Panc1 (cell line): ENCODE measurements at regions not wholly inside any gene's neighbourhood (a gene's known extent, or its start where the extent isn't known, plus 50 kb on each side); places are given as distances from the start of the nearest gene placed in this dataset.

ENCODE experiments used
- ATAC-seq: fragments of 200-7000 bp; cut with Tn5 transposase; 2 replicates; pipeline ENCODE4 v1.9.1; 2020; ENCODE audit warnings: mild to moderate bottlenecking, moderate library complexity
- BruUV-seq: library from RNA; stranded (reverse); fragments of 400-500 nt; replicated peaks from 2 replicates; lab custom pipeline; 2021; lab: Mats Ljungman, UMichigan
- CTCF ChIA-PET: fragments of 300-600 bp; sonication (Branson Sonifier 250); formaldehyde crosslinking; loops from one replicate; lab custom pipeline; 2022; ENCODE audit warnings: antibody characterized with exemption; lab: Charles Lee
- POLR2A ChIA-PET: fragments of 300-600 bp; sonication (Branson Sonifier 250); formaldehyde crosslinking; loops from one replicate; lab custom pipeline; 2022; ENCODE audit warnings: antibody characterized with exemption; lab: Charles Lee
- DNase-seq: peaks from one replicate; pipeline ENCODE4 v3.0.0-alpha.2; 2010; ENCODE audit warnings: low read depth, low spot score
- H3K27ac ChIP-seq: 2 replicates; pipeline ENCODE4 v1.5.1; 2011; ENCODE audit warnings: mild to moderate bottlenecking, low read length, inconsistent platforms
- H3K27me3 ChIP-seq: fragments of 200-500 bp; sonication (Bioruptor generic); 2 replicates; pipeline ENCODE4 v1.6.0; 2014; ENCODE audit warnings: low read length, inconsistent platforms; ENCODE audit not compliant: control insufficient read depth, insufficient read depth
- H3K36me3 ChIP-seq: fragments of 200-500 bp; sonication (Bioruptor generic); 2 replicates; pipeline ENCODE4 v1.5.1; 2014; ENCODE audit warnings: inconsistent platforms, mild to moderate bottlenecking, low read length, moderate library complexity; ENCODE audit not compliant: control insufficient read depth, insufficient read depth
- H3K4me1 ChIP-seq: 2 replicates; pipeline ENCODE4 v1.5.1; 2011; ENCODE audit warnings: inconsistent platforms, mild to moderate bottlenecking, low read length, moderate library complexity; ENCODE audit not compliant: control insufficient read depth, insufficient read depth
- H3K4me3 ChIP-seq, 2 experiments: 2 replicates each; pipeline ENCODE4 v1.5.1; 2011 to 2012; ENCODE audit warnings: low read depth in 2 of 2, low read length in 2 of 2, mild to moderate bottlenecking in 2 of 2, inconsistent platforms in 1 of 2, moderate library complexity in 1 of 2
- H3K9me3 ChIP-seq: fragments of 200-500 bp; sonication (Bioruptor generic); 2 replicates; pipeline ENCODE4 v1.5.1; 2014; ENCODE audit warnings: low read depth, mild to moderate bottlenecking, inconsistent platforms, low read length, moderate library complexity; ENCODE audit not compliant: control insufficient read depth, insufficient read depth
- POLR2AphosphoS5 ChIP-seq: IDR thresholded peaks from 2 replicates; pipeline ENCODE4 v1.6.1; 2012; ENCODE audit warnings: mild to moderate bottlenecking, low read depth, low read length, moderate library complexity
- SIN3A ChIP-seq: IDR thresholded peaks from 2 replicates; pipeline ENCODE4 v1.6.1; 2012; ENCODE audit warnings: low read depth, mild to moderate bottlenecking, low read length, moderate library complexity, borderline replicate concordance; ENCODE audit not compliant: insufficient read depth
- TCF7L2 ChIP-seq: IDR thresholded peaks from 2 replicates; pipeline ENCODE4 v1.6.1; 2011; ENCODE audit warnings: mild to moderate bottlenecking, low read depth, low read length, inconsistent platforms
- in situ Hi-C: cut with HindIII; loops from 2 replicates; pipeline ENCODE4 v1.10.0; 2016; ENCODE audit warnings: low sequenced_read_pairs, low pct_unique_long_range_greater_than_20kb
- intact Hi-C: fragments of 100-400 bp; cut with micrococcal nuclease; formaldehyde crosslinking; loops from one replicate; pipeline ENCODE4 v1.10.0; 2022; ENCODE audit not compliant: unreplicated experiment
- TF ChIP-seq, protein P1 (sequence below): fragments of 450-650 bp; IDR thresholded peaks from 2 replicates; pipeline ENCODE4 v1.5.1; 2017; ENCODE audit warnings: mild to moderate bottlenecking
- TF ChIP-seq, protein P2 (sequence below), 2 experiments: IDR thresholded peaks; 2 replicates each; pipeline ENCODE4 v1.6.1; 2011 to 2012; ENCODE audit warnings: low read depth in 2 of 2, control low read depth in 1 of 2, low read length in 1 of 2, mild to moderate bottlenecking in 1 of 2, moderate library complexity in 1 of 2; ENCODE audit not compliant: insufficient read depth in 1 of 2

DNA sequence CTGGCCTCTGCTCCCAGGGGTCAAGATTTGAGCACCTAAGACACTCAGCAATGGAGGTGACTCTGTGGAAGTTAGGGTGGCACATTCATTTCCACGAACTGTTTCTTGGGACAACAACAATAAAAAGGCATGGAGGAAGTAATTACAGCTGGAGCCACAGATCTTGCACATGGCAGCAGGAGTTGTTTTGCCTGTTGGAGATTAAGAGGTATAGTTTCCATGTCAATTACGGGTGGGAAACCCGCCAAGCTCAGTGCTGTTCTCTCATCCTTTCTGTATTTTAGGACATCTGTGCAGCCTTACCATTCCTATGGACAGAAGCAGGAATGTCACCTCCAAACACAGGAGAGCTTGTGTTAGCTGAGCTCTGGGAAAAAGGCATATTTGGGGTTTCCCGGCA, 201.2 kb downstream of the SNX10 start:
- no peak overlapping the region for H3K27ac ChIP-seq
- in situ Hi-C loops, result no loop called here
- ATAC-seq (no peak), DNase-seq (no peak)
- no peaks in the 10 kb centered on the region for H3K9me3 ChIP-seq
- H3K36me3 ChIP-seq, result no peaks in the 10 kb centered on the region
- no peaks in the 10 kb centered on the region; the same call in 1 of the 2 replicates for H3K27me3 ChIP-seq
- TF ChIP-seq, protein P1, sequence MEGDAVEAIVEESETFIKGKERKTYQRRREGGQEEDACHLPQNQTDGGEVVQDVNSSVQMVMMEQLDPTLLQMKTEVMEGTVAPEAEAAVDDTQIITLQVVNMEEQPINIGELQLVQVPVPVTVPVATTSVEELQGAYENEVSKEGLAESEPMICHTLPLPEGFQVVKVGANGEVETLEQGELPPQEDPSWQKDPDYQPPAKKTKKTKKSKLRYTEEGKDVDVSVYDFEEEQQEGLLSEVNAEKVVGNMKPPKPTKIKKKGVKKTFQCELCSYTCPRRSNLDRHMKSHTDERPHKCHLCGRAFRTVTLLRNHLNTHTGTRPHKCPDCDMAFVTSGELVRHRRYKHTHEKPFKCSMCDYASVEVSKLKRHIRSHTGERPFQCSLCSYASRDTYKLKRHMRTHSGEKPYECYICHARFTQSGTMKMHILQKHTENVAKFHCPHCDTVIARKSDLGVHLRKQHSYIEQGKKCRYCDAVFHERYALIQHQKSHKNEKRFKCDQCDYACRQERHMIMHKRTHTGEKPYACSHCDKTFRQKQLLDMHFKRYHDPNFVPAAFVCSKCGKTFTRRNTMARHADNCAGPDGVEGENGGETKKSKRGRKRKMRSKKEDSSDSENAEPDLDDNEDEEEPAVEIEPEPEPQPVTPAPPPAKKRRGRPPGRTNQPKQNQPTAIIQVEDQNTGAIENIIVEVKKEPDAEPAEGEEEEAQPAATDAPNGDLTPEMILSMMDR, result no peak
- TF ChIP-seq, protein P2, sequence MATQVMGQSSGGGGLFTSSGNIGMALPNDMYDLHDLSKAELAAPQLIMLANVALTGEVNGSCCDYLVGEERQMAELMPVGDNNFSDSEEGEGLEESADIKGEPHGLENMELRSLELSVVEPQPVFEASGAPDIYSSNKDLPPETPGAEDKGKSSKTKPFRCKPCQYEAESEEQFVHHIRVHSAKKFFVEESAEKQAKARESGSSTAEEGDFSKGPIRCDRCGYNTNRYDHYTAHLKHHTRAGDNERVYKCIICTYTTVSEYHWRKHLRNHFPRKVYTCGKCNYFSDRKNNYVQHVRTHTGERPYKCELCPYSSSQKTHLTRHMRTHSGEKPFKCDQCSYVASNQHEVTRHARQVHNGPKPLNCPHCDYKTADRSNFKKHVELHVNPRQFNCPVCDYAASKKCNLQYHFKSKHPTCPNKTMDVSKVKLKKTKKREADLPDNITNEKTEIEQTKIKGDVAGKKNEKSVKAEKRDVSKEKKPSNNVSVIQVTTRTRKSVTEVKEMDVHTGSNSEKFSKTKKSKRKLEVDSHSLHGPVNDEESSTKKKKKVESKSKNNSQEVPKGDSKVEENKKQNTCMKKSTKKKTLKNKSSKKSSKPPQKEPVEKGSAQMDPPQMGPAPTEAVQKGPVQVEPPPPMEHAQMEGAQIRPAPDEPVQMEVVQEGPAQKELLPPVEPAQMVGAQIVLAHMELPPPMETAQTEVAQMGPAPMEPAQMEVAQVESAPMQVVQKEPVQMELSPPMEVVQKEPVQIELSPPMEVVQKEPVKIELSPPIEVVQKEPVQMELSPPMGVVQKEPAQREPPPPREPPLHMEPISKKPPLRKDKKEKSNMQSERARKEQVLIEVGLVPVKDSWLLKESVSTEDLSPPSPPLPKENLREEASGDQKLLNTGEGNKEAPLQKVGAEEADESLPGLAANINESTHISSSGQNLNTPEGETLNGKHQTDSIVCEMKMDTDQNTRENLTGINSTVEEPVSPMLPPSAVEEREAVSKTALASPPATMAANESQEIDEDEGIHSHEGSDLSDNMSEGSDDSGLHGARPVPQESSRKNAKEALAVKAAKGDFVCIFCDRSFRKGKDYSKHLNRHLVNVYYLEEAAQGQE (IDR thresholded peaks at IDR 0.05; ENCODE audit: insufficient read depth in 1 of 2, low read depth in 2 of 2, low read length in 1 of 2), result no peak
- TF ChIP-seq TCF7L2, result no peak
- TF ChIP-seq POLR2AphosphoS5, result no peak
- no TSS peak for BruUV-seq
- H3K4me3 ChIP-seq, result no peak overlapping the region
- intact Hi-C loops, result no loop called here
- H3K4me1 ChIP-seq, result no peaks in the 10 kb centered on the region
- CTCF ChIA-PET, result no interaction called here
- POLR2A ChIA-PET, result no interaction called here

DNA sequence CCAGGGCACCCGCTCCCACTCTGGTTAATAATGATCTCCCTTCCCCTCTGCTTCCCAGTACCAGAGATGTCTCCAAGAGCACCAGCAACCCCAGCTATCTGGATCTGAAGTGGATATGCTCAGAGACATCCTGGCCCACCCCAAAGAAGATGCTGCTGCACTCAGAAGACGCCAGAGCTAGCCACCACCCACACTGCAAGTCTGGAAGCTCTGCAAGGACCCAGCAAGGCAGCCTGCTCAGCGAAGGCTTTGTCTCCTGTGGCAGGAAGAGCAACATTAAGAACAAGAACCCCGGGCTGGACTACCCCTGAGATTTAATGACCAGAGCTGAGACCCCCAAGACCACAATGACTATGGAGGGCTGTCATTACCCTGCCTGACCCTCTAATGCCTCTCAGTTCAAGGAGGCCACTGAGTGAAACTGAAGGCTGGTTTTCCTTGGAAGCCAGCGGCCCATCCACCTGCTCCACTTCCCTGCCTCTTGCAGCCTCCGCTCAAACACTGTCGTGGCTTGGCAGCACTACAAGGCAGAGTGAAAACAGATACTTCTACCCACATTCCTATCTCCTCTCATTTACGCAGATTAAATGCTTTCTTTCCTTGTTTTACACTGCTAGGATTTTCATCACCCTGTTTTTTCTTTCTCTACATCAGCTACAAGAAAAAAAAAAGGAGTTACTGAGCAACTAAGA, 202.2 kb downstream of the SNX10 start:
- Histone ChIP-seq H3K27ac (no peak overlapping the region), H3K9me3 (no peaks in the 10 kb centered on the region), H3K27me3 (no peaks in the 10 kb centered on the region; the same call in 1 of the 2 replicates), H3K36me3 (no peaks in the 10 kb centered on the region), H3K4me1 (no peaks in the 10 kb centered on the region), H3K4me3 (no peak overlapping the region)
- CTCF ChIA-PET, result no interaction called here
- in situ Hi-C loops, result no loop called here
- POLR2A ChIA-PET, result interaction anchor here (0.7 kb wide), 1 partner anchor 167 kb away, joined by 5 read pairs; no protein-coding TSS in a partner anchor
- no peak for TF ChIP-seq POLR2AphosphoS5
- no peak for TF ChIP-seq SIN3A
- TF ChIP-seq TCF7L2, result no peak
- TF ChIP-seq, protein P2 (IDR thresholded peaks at IDR 0.05; ENCODE audit: insufficient read depth in 1 of 2, low read depth in 2 of 2, low read length in 1 of 2), result no peak
- TF ChIP-seq, protein P1, result no peak
- no peak for ATAC-seq
- no peak for DNase-seq
- no TSS peak for BruUV-seq
- intact Hi-C loops, result no loop called here
